ENCODE measurements at regions not wholly inside any gene's neighbourhood (a gene's known extent, or its start where the extent isn't known, plus 50 kb on each side); places are given as distances from the start of the nearest gene placed in this dataset.

DNA sequence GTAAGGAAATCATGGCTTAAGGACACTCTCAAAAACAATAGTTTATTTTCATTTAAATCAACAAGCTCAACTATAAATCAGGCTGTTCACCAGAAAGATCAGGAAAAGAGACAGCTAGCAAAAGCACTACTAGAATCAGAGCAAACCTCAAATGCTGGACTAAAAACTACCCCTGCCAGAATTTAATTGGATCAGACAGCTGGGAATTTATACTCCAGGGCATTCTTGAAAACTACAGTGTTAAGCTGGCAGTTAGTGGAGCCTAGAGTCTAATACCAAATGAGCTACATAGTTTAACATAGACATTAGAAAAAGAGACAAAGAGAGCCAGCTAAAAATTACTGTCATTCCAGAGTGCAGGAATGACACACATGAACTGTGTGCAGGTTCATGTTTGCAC lies 1016.4 kb upstream of the CRIM1 start:
- TF ChIP-seq POLR2AphosphoS5 (IDR thresholded peaks at IDR 0.05) (no peak), POLR2A (IDR thresholded peaks at IDR 0.05) (no peak), EP300 (IDR thresholded peaks at IDR 0.05) (no peak)
- TF ChIP-seq, protein P1, sequence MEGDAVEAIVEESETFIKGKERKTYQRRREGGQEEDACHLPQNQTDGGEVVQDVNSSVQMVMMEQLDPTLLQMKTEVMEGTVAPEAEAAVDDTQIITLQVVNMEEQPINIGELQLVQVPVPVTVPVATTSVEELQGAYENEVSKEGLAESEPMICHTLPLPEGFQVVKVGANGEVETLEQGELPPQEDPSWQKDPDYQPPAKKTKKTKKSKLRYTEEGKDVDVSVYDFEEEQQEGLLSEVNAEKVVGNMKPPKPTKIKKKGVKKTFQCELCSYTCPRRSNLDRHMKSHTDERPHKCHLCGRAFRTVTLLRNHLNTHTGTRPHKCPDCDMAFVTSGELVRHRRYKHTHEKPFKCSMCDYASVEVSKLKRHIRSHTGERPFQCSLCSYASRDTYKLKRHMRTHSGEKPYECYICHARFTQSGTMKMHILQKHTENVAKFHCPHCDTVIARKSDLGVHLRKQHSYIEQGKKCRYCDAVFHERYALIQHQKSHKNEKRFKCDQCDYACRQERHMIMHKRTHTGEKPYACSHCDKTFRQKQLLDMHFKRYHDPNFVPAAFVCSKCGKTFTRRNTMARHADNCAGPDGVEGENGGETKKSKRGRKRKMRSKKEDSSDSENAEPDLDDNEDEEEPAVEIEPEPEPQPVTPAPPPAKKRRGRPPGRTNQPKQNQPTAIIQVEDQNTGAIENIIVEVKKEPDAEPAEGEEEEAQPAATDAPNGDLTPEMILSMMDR (IDR thresholded peaks at IDR 0.05): no peak
- no peaks in the 10 kb centered on the region for H3K4me1 ChIP-seq
- no peaks in the 10 kb centered on the region for H3K9me3 ChIP-seq
- ATAC-seq: no peak
- H3K36me3 ChIP-seq: no peaks in the 10 kb centered on the region
- no peak overlapping the region for H3K27ac ChIP-seq
- no peak overlapping the region for H3K4me3 ChIP-seq
- H3K27me3 ChIP-seq: no peaks in the 10 kb centered on the region

- H3K27ac ChIP-seq: no peak overlapping the region
- no peaks in the 10 kb centered on the region for H3K9me3 ChIP-seq
- no peaks in the 10 kb centered on the region for H3K27me3 ChIP-seq
- H3K4me1 ChIP-seq: no peaks in the 10 kb centered on the region
- H3K36me3 ChIP-seq: no peaks in the 10 kb centered on the region
- 88 to 97% methylated on average over 2 of the region's 2 CpGs for WGBS, 2 donors (ENCODE audit: low coverage in 1 of 2)
- no peak for ATAC-seq
- no peak overlapping the region for H3K4me3 ChIP-seq
- no peak for TF ChIP-seq POLR2AphosphoS5 (IDR thresholded peaks at IDR 0.05)
- TF ChIP-seq, protein P1 (IDR thresholded peaks at IDR 0.05): no peak
- TF ChIP-seq POLR2A (IDR thresholded peaks at IDR 0.05): no peak
- TF ChIP-seq EP300 (IDR thresholded peaks at IDR 0.05): no peak
Observed at GRCh38 chr2:35337922-35338321, 1017.7 kb upstream of the CRIM1 start.

DNA sequence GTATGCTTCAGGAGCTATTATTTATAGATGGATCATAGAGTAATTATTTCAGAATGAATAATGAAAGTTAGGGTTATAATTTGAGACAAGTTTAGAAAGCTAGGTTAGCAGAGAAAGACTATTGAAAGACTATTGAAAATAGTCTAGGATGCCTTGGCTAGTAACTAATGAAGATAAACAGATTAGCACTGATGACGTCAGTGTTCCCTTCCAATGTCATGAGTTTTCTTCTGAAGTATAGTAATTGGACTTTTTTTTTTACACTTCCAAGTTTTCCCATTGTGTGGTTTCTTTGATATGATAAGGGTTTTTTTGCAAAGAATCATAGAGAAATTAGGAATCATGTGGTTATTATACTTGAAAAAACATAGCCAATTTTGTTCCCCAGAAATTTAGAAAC lies 1041.5 kb upstream of the CRIM1 start:
- Histone ChIP-seq H3K4me1 (no peaks in the 10 kb centered on the region), H3K36me3 (no peaks in the 10 kb centered on the region), H3K9me3 (no peaks in the 10 kb centered on the region), H3K27me3 (no peaks in the 10 kb centered on the region), H3K27ac (no peak overlapping the region), H3K4me3 (no peak overlapping the region)
- 16 to 17% methylated on average over 1 of the region's 1 CpG for WGBS, 2 donors (ENCODE audit: low coverage in 1 of 2)
- TF ChIP-seq, protein P1 (IDR thresholded peaks at IDR 0.05): no peak
- TF ChIP-seq POLR2AphosphoS5 (IDR thresholded peaks at IDR 0.05) (no peak), EP300 (IDR thresholded peaks at IDR 0.05) (no peak), POLR2A (IDR thresholded peaks at IDR 0.05) (no peak)
- ATAC-seq: no peak

GRCh38 chr2:35301369-35301768 lies 1054.2 kb upstream of the CRIM1 start:
- Histone ChIP-seq H3K27ac (no peak overlapping the region), H3K27me3 (no peaks in the 10 kb centered on the region), H3K4me3 (no peak overlapping the region), H3K4me1 (peaks cover 0 to 5% (median 0%) of the 10 kb centered on the region in 3 donors), H3K36me3 (no peaks in the 10 kb centered on the region), H3K9me3 (no peaks in the 10 kb centered on the region)
- no peak for ATAC-seq
- 87 to 100% methylated on average over 1 of the region's 1 CpG for WGBS, 2 donors (ENCODE audit: low coverage in 1 of 2)
- TF ChIP-seq, protein P1 (IDR thresholded peaks at IDR 0.05): no peak
- TF ChIP-seq EP300 (IDR thresholded peaks at IDR 0.05): no peak
- no peak for TF ChIP-seq POLR2A (IDR thresholded peaks at IDR 0.05)
- TF ChIP-seq POLR2AphosphoS5 (IDR thresholded peaks at IDR 0.05): no peak

DNA sequence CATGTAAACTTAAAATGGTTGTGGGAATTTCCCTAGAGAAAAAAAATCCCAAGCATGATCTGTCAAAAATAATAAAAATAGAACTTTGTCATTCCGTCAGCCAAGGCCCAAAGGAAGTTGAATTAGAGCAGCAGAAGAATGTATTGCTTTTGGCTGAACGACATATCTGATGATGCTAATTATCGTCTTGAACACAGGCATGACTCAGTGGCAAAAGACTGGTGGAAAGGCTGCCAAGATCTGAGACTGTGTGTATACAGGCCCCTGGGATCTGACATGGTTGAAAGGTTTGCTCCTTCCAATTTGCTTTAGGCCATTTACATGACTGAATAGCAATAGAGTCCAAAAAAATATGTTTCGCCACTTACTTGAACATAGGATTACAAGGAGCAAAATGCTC lies 1057.1 kb upstream of the CRIM1 start:
- ATAC-seq: no peak
- no peaks in the 10 kb centered on the region for H3K9me3 ChIP-seq
- no peak for TF ChIP-seq POLR2AphosphoS5 (IDR thresholded peaks at IDR 0.05)
- TF ChIP-seq POLR2A (IDR thresholded peaks at IDR 0.05): no peak
- TF ChIP-seq, protein P1 (IDR thresholded peaks at IDR 0.05): no peak
- TF ChIP-seq EP300 (IDR thresholded peaks at IDR 0.05): no peak
- H3K36me3 ChIP-seq: no peaks in the 10 kb centered on the region
- WGBS, 2 donors (ENCODE audit: low coverage in 1 of 2): 14 to 30% methylated on average over 4 of the region's 4 CpGs
- no peak overlapping the region for H3K27ac ChIP-seq
- H3K4me3 ChIP-seq: no peak overlapping the region
- H3K4me1 ChIP-seq: peaks cover 0 to 5% (median 0%) of the 10 kb centered on the region in 3 donors
- H3K27me3 ChIP-seq: no peaks in the 10 kb centered on the region
